ENCODE measurements at regions not wholly inside any gene's neighbourhood (a gene's known extent, or its start where the extent isn't known, plus 50 kb on each side); places are given as distances from the start of the nearest gene placed in this dataset.

- in situ Hi-C loops (cut with MboI) = no loop called here
- FAIRE-seq (no peak), ATAC-seq (no peak), DNase-seq (ENCODE audit: extremely low read depth in 1 of 4, low spot score in 3 of 4) (no peak)
- TF ChIP-seq DDX20 (tag; IDR thresholded peaks at IDR 0.05; ENCODE audit: low read depth) (no peak), TCF7 (IDR thresholded peaks at IDR 0.05; ENCODE audit: borderline replicate concordance) (no peak)
- TF ChIP-seq, protein P1, sequence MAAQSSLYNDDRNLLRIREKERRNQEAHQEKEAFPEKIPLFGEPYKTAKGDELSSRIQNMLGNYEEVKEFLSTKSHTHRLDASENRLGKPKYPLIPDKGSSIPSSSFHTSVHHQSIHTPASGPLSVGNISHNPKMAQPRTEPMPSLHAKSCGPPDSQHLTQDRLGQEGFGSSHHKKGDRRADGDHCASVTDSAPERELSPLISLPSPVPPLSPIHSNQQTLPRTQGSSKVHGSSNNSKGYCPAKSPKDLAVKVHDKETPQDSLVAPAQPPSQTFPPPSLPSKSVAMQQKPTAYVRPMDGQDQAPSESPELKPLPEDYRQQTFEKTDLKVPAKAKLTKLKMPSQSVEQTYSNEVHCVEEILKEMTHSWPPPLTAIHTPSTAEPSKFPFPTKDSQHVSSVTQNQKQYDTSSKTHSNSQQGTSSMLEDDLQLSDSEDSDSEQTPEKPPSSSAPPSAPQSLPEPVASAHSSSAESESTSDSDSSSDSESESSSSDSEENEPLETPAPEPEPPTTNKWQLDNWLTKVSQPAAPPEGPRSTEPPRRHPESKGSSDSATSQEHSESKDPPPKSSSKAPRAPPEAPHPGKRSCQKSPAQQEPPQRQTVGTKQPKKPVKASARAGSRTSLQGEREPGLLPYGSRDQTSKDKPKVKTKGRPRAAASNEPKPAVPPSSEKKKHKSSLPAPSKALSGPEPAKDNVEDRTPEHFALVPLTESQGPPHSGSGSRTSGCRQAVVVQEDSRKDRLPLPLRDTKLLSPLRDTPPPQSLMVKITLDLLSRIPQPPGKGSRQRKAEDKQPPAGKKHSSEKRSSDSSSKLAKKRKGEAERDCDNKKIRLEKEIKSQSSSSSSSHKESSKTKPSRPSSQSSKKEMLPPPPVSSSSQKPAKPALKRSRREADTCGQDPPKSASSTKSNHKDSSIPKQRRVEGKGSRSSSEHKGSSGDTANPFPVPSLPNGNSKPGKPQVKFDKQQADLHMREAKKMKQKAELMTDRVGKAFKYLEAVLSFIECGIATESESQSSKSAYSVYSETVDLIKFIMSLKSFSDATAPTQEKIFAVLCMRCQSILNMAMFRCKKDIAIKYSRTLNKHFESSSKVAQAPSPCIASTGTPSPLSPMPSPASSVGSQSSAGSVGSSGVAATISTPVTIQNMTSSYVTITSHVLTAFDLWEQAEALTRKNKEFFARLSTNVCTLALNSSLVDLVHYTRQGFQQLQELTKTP (IDR thresholded peaks at IDR 0.05; ENCODE audit: low read depth in 1 of 2, partially characterized antibody in 2 of 2) = no peak
- Histone ChIP-seq H3K27me3 (ENCODE audit: control insufficient read depth in 2 of 2, insufficient read depth in 2 of 2, low read length in 2 of 2) (no peaks in the 10 kb centered on the region), H3K36me3 (ENCODE audit: control insufficient read depth, insufficient read depth, low read length) (no peaks in the 10 kb centered on the region), H3K9me3 (replicated peaks; ENCODE audit: control insufficient read depth, insufficient read depth, low read depth, low read length) (no peaks in the 10 kb centered on the region; the same call in 1 of the 2 replicates), H3K27ac (ENCODE audit: extremely low read depth, low read depth, low read length) (no peak overlapping the region), H4K20me1 (replicated peaks; ENCODE audit: control insufficient read depth, insufficient read depth, low read length) (no peaks in the 10 kb centered on the region), H3K4me2 (ENCODE audit: insufficient read depth, low read length) (no peak overlapping the region), H3K79me2 (ENCODE audit: control insufficient read depth, insufficient read depth, low read length) (no peaks in the 10 kb centered on the region), H3K9me1 (ENCODE audit: control insufficient read depth, insufficient read depth, low read length) (no peaks in the 10 kb centered on the region), H2AFZ (ENCODE audit: low read depth, low read length) (no peak overlapping the region), H3K4me3 (no peak overlapping the region), H3K9ac (ENCODE audit: insufficient read depth in 1 of 2, low read depth in 2 of 2, low read length in 2 of 2) (no peak overlapping the region), H3K4me1 (replicated peaks in 1 of 2; ENCODE audit: control insufficient read depth in 2 of 2, insufficient read depth in 2 of 2, low read length in 2 of 2) (no peaks in the 10 kb centered on the region)
- no TSS peak for BruUV-seq (replicated peaks)
- 4% methylated on average over 2 of the region's 2 CpGs for WGBS (ENCODE audit: insufficient coverage, low coverage, missing lambda C conversion rate)
- POLR2A ChIA-PET = no interaction called here
- CTCF ChIA-PET (ENCODE audit: low intra/inter-chr PET ratio) = no interaction called here
- intact Hi-C loops (cut with micrococcal nuclease) = no loop called here
Measured at GRCh38 chr3:176395240-176395639, 802.0 kb downstream of the TBL1XR1 start.

Data from K562 (cell line).